ENCODE measurements at regions not wholly inside any gene's neighbourhood (a gene's known extent, or its start where the extent isn't known, plus 50 kb on each side); places are given as distances from the start of the nearest gene placed in this dataset.

- H3K27ac Mint-ChIP-seq, result no peak overlapping the region
- H3K9me3 Mint-ChIP-seq, result no peaks in the 10 kb centered on the region
- ATAC-seq (ENCODE audit: low read depth) (no peak), DNase-seq (no peak)
- no peak overlapping the region for H3K4me3 Mint-ChIP-seq
- POLR2A ChIA-PET, result no interaction called here
- H3K4me1 Mint-ChIP-seq, result no peaks in the 10 kb centered on the region
- H3K36me3 Mint-ChIP-seq (ENCODE audit: low read depth), result no peaks in the 10 kb centered on the region
- CTCF ChIA-PET, result no interaction called here
- intact Hi-C loops (cut with micrococcal nuclease), result no loop called here
- TF ChIP-seq, protein P1, sequence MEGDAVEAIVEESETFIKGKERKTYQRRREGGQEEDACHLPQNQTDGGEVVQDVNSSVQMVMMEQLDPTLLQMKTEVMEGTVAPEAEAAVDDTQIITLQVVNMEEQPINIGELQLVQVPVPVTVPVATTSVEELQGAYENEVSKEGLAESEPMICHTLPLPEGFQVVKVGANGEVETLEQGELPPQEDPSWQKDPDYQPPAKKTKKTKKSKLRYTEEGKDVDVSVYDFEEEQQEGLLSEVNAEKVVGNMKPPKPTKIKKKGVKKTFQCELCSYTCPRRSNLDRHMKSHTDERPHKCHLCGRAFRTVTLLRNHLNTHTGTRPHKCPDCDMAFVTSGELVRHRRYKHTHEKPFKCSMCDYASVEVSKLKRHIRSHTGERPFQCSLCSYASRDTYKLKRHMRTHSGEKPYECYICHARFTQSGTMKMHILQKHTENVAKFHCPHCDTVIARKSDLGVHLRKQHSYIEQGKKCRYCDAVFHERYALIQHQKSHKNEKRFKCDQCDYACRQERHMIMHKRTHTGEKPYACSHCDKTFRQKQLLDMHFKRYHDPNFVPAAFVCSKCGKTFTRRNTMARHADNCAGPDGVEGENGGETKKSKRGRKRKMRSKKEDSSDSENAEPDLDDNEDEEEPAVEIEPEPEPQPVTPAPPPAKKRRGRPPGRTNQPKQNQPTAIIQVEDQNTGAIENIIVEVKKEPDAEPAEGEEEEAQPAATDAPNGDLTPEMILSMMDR (IDR thresholded peaks at IDR 0.05), result no peak
- no peaks in the 10 kb centered on the region for H3K27me3 Mint-ChIP-seq
Measured at GRCh38 chr12:114895081-114895480, 211.1 kb upstream of the TBX3 start.

DNA sequence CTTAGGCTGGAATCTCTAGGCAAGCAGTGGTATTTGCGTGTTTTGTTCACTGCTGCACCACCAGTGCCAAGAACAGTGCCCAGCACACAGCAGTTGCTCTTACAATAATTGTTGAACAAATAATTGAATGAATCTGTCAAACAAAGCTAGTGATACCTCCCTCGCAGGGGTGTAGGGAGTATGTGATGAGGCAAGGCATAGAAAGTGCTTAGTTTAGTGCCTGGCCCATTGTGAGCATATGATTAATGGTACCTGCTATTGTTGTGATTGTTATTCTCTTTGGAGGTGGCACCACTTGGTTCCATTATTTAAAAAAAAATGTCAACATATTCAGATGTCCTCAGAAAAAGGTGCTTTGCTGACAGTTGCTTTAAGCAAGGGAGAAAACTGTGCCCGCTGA, 210.1 kb upstream of the TBX3 start:
- TF ChIP-seq, protein P1 (IDR thresholded peaks at IDR 0.05), result no peak
- Mint-ChIP-seq H3K9me3 (no peaks in the 10 kb centered on the region), H3K36me3 (ENCODE audit: low read depth) (no peaks in the 10 kb centered on the region), H3K4me1 (no peaks in the 10 kb centered on the region), H3K4me3 (no peak overlapping the region), H3K27me3 (no peaks in the 10 kb centered on the region), H3K27ac (no peak overlapping the region)
- POLR2A ChIA-PET, result no interaction called here
- intact Hi-C loops (cut with micrococcal nuclease), result no loop called here
- no peak for DNase-seq
- no peak for ATAC-seq (ENCODE audit: low read depth)
- CTCF ChIA-PET, result no interaction called here

- TF ChIP-seq, protein P1 (IDR thresholded peaks at IDR 0.05), result no peak
- H3K27ac Mint-ChIP-seq, result no peak overlapping the region
- ChIA-PET POLR2A (no interaction called here), CTCF (no interaction called here)
- no peak for DNase-seq
- ATAC-seq (ENCODE audit: low read depth), result no peak
- H3K36me3 Mint-ChIP-seq (ENCODE audit: low read depth), result no peaks in the 10 kb centered on the region
- intact Hi-C loops (cut with micrococcal nuclease), result no loop called here
- H3K4me3 Mint-ChIP-seq, result no peak overlapping the region
- H3K4me1 Mint-ChIP-seq, result no peaks in the 10 kb centered on the region
- H3K27me3 Mint-ChIP-seq, result no peaks in the 10 kb centered on the region
- no peaks in the 10 kb centered on the region for H3K9me3 Mint-ChIP-seq
Measured at GRCh38 chr12:114888928-114889584, 205.1 kb upstream of the TBX3 start.

DNA sequence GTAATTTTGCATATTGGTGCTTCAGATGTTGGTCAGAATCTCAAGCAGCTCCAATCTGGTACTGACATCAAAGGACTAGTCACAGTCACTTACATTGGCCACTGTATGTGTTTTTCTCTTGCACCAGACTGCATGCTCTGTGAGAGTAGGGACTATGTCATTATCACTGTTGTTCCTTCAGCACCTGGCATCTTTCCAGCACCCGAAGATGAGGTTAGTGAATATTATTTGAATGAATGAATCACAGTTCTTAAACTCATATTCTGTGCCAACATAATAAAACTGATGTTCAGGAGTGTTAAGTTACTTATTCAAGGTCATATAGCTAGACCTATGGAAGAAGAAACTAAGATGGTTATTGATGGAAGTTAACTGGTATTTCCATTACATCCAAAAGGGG, 204.5 kb upstream of the TBX3 start:
- TF ChIP-seq, protein P1 (IDR thresholded peaks at IDR 0.05), result no peak
- no peak overlapping the region for H3K27ac Mint-ChIP-seq
- intact Hi-C loops (cut with micrococcal nuclease), result no loop called here
- H3K36me3 Mint-ChIP-seq (ENCODE audit: low read depth), result no peaks in the 10 kb centered on the region
- no peak for ATAC-seq (ENCODE audit: low read depth)
- H3K27me3 Mint-ChIP-seq, result no peaks in the 10 kb centered on the region
- no peak for DNase-seq
- ChIA-PET POLR2A (no interaction called here), CTCF (no interaction called here)
- no peak overlapping the region for H3K4me3 Mint-ChIP-seq
- no peaks in the 10 kb centered on the region for H3K9me3 Mint-ChIP-seq
- H3K4me1 Mint-ChIP-seq, result no peaks in the 10 kb centered on the region

DNA sequence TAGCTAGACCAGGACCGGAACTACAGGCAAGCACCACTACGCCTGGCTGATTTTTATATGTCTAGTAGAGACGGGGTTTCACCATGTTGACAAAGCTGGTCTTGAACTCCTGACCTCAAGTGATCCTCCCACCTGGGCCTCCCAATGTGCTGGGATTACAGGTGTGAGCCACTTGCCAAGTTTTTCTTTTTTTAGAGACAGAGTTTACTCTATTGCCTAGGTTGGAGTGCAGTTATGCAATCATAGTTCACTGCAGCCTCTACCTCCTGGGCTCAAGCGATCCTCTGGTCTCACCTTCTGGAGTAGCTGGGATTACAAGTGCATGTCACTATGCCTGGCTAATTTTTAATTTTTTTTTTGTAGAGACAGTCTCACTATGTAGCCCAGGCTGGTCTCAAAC, 201.5 kb upstream of the TBX3 start:
- TF ChIP-seq, protein P1 (IDR thresholded peaks at IDR 0.05), result no peak
- ChIA-PET CTCF (no interaction called here), POLR2A (no interaction called here)
- DNase-seq (no peak), ATAC-seq (ENCODE audit: low read depth) (no peak)
- Mint-ChIP-seq H3K4me1 (no peaks in the 10 kb centered on the region), H3K36me3 (ENCODE audit: low read depth) (no peaks in the 10 kb centered on the region), H3K27me3 (no peaks in the 10 kb centered on the region), H3K9me3 (no peaks in the 10 kb centered on the region), H3K27ac (no peak overlapping the region), H3K4me3 (no peak overlapping the region)
- intact Hi-C loops (cut with micrococcal nuclease), result no loop called here

All from activated B cell treated with CpG ODN at 0.5 μM for 24 hours (primary cell).